MCF 10A (cell line): ENCODE measurements at regions not wholly inside any gene's neighbourhood (a gene's known extent, or its start where the extent isn't known, plus 50 kb on each side); places are given as distances from the start of the nearest gene placed in this dataset.

Experiments used
- BruUV-seq: library from RNA; stranded (reverse); fragments of 400-500 nt; replicated peaks from 2 replicates; lab custom pipeline; 2021; lab: Mats Ljungman, UMichigan
- CTCF ChIA-PET: fragments of 300-600 bp; sonication (Branson Sonifier 250); formaldehyde crosslinking; extraction: SDS; loops from one replicate; lab custom pipeline; 2021; ENCODE audit warnings: antibody characterized with exemption, inconsistent platforms; lab: Yijun Ruan, JAX
- POLR2A ChIA-PET: fragments of 300-600, 350-650 bp; sonication (Branson Sonifier 250); formaldehyde crosslinking; extraction: SDS; loops from one replicate; lab custom pipeline; 2020; ENCODE audit warnings: antibody characterized with exemption, inconsistent platforms; lab: Yijun Ruan, JAX
- DNase-seq: peaks from one replicate; pipeline ENCODE4 v3.0.0-alpha.2; 2018; ENCODE audit not compliant: unreplicated experiment
- H3K27ac Mint-ChIP-seq: one replicate; pipeline ENCODE4 v1.8.0; 2022; ENCODE audit warnings: mild to moderate bottlenecking, low read depth, mixed read lengths; ENCODE audit not compliant: unreplicated experiment
- H3K27me3 Mint-ChIP-seq: one replicate; pipeline ENCODE4 v1.8.0; 2022; ENCODE audit warnings: mixed read lengths; ENCODE audit not compliant: insufficient read depth, unreplicated experiment
- H3K36me3 Mint-ChIP-seq: one replicate; pipeline ENCODE4 v1.8.0; 2022; ENCODE audit warnings: mild to moderate bottlenecking, moderate library complexity, mixed read lengths; ENCODE audit not compliant: insufficient read depth, unreplicated experiment
- H3K4me1 Mint-ChIP-seq: one replicate; pipeline ENCODE4 v1.8.0; 2022; ENCODE audit warnings: mixed read lengths; ENCODE audit not compliant: insufficient read depth, unreplicated experiment
- H3K4me3 Mint-ChIP-seq: one replicate; pipeline ENCODE4 v1.8.0; 2022; ENCODE audit warnings: mild to moderate bottlenecking, moderate library complexity, mixed read lengths; ENCODE audit not compliant: unreplicated experiment
- H3K9me3 Mint-ChIP-seq: one replicate; pipeline ENCODE4 v1.8.0; 2022; ENCODE audit warnings: mixed read lengths; ENCODE audit not compliant: unreplicated experiment
- intact Hi-C: fragments of 100-400 bp; cut with micrococcal nuclease; formaldehyde crosslinking; loops from 2 replicates; pipeline ENCODE4 v1.14.1; 2022
- TF ChIP-seq, protein P1 (sequence below): fragments of 200-600 bp; IDR thresholded peaks from one replicate; pipeline ENCODE4 v1.8.0; 2022; ENCODE audit warnings: antibody characterized with exemption, mild to moderate bottlenecking; ENCODE audit not compliant: unreplicated experiment

GRCh38 chr20:51267679-51268078, 244.8 kb upstream of the KCNG1 start:
- H3K36me3 Mint-ChIP-seq: no peaks in the 10 kb centered on the region
- DNase-seq: no peak
- H3K27ac Mint-ChIP-seq: no peak overlapping the region
- POLR2A ChIA-PET: interaction anchor here (1.3 kb wide), 1 partner anchor 8 kb away, joined by 5 read pairs; no protein-coding TSS in a partner anchor
- TF ChIP-seq, protein P1, sequence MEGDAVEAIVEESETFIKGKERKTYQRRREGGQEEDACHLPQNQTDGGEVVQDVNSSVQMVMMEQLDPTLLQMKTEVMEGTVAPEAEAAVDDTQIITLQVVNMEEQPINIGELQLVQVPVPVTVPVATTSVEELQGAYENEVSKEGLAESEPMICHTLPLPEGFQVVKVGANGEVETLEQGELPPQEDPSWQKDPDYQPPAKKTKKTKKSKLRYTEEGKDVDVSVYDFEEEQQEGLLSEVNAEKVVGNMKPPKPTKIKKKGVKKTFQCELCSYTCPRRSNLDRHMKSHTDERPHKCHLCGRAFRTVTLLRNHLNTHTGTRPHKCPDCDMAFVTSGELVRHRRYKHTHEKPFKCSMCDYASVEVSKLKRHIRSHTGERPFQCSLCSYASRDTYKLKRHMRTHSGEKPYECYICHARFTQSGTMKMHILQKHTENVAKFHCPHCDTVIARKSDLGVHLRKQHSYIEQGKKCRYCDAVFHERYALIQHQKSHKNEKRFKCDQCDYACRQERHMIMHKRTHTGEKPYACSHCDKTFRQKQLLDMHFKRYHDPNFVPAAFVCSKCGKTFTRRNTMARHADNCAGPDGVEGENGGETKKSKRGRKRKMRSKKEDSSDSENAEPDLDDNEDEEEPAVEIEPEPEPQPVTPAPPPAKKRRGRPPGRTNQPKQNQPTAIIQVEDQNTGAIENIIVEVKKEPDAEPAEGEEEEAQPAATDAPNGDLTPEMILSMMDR: no peak
- BruUV-seq: no TSS peak
- intact Hi-C loops: no loop called here
- H3K4me1 Mint-ChIP-seq: no peaks in the 10 kb centered on the region
- H3K4me3 Mint-ChIP-seq: no peak overlapping the region
- H3K27me3 Mint-ChIP-seq: peaks cover 3% of the 10 kb centered on the region
- CTCF ChIA-PET: no interaction called here
- H3K9me3 Mint-ChIP-seq: peaks cover 8% of the 10 kb centered on the region

- ChIA-PET POLR2A (interaction anchor here (0.7 to 1.6 kb wide), 2 partner anchors 9 to 24 kb away, joined by 3 to 4 read pairs; no protein-coding TSS in a partner anchor), CTCF (interaction anchor here (0.6 to 1.2 kb wide), 5 partner anchors 10 to 273 kb away, joined by 3 read pairs; no protein-coding TSS in a partner anchor)
- intact Hi-C loops: no loop called here
- no peaks in the 10 kb centered on the region for H3K36me3 Mint-ChIP-seq
- TF ChIP-seq, protein P1: no peak
- no peaks in the 10 kb centered on the region for H3K4me1 Mint-ChIP-seq
- DNase-seq: no peak
- H3K27ac Mint-ChIP-seq: no peak overlapping the region
- no peak overlapping the region for H3K4me3 Mint-ChIP-seq
- H3K9me3 Mint-ChIP-seq: peaks cover 8% of the 10 kb centered on the region
- BruUV-seq: no TSS peak
- no peaks in the 10 kb centered on the region for H3K27me3 Mint-ChIP-seq
Measured at GRCh38 chr20:51266353-51266752, 243.4 kb upstream of the KCNG1 start.

DNA sequence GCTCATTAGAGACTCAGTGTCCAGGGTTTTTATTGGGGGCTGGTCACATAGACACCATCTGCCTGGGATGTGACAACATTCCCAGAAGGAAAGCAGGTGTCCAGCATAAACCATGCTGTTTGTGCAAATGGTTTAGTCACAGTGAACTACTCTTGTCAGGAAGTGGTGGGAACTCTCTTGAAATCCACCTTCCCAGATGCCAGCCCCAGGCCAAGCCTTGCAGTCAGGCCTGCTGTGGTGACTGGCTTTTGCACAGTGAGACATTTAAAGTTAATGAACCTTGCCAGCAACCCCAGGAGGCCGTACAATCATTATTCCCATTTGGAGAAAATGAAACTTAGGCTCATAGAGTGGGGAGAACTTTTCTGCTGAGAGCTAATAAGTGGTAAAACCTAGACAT, 242.5 kb upstream of the KCNG1 start:
- no peak for DNase-seq
- H3K36me3 Mint-ChIP-seq: no peaks in the 10 kb centered on the region
- intact Hi-C loops: no loop called here
- TF ChIP-seq, protein P1: no peak
- peaks cover 8% of the 10 kb centered on the region for H3K9me3 Mint-ChIP-seq
- H3K4me3 Mint-ChIP-seq: no peak overlapping the region
- no peaks in the 10 kb centered on the region for H3K27me3 Mint-ChIP-seq
- no peaks in the 10 kb centered on the region for H3K4me1 Mint-ChIP-seq
- ChIA-PET CTCF (interaction anchor here (0.7 to 1.2 kb wide), 5 partner anchors 11 to 272 kb away, joined by 3 to 4 read pairs (median 3); no protein-coding TSS in a partner anchor), POLR2A (interaction anchor here (1.6 kb wide), 1 partner anchor 10 kb away, joined by 4 read pairs; no protein-coding TSS in a partner anchor)
- no TSS peak for BruUV-seq
- H3K27ac Mint-ChIP-seq: no peak overlapping the region

- peaks cover 13% of the 10 kb centered on the region for H3K4me1 Mint-ChIP-seq
- H3K36me3 Mint-ChIP-seq: no peaks in the 10 kb centered on the region
- CTCF ChIA-PET: interaction anchor here (0.5 to 1.6 kb wide), 6 partner anchors 9 to 269 kb away, joined by 3 to 7 read pairs (median 4); no protein-coding TSS in a partner anchor
- H3K27me3 Mint-ChIP-seq: no peaks in the 10 kb centered on the region
- no peak overlapping the region for H3K27ac Mint-ChIP-seq
- H3K9me3 Mint-ChIP-seq: peaks cover 8% of the 10 kb centered on the region
- no peak overlapping the region for H3K4me3 Mint-ChIP-seq
- POLR2A ChIA-PET: no interaction called here
- no peak for DNase-seq
- BruUV-seq: no TSS peak
- TF ChIP-seq, protein P1: no peak
- intact Hi-C loops: no loop called here
Measured at GRCh38 chr20:51262240-51262639, 239.3 kb upstream of the KCNG1 start.
